H1 (cell line): ENCODE measurements at regions not wholly inside any gene's neighbourhood (a gene's known extent, or its start where the extent isn't known, plus 50 kb on each side); places are given as distances from the start of the nearest gene placed in this dataset.

Experiments
- CTCF ChIA-PET: fragments of 300-600 bp; sonication (Branson Sonifier 250); formaldehyde crosslinking; loops from one replicate; lab custom pipeline; 2021; ENCODE audit not compliant: partially characterized antibody; lab: Charles Lee
- POLR2A ChIA-PET: fragments of 300-600 bp; sonication (Branson Sonifier 250); formaldehyde crosslinking; loops from one replicate; lab custom pipeline; 2021; ENCODE audit warnings: inconsistent platforms; ENCODE audit not compliant: partially characterized antibody; lab: Charles Lee
- DNase-seq, 2 experiments: peaks; one replicate each; pipeline versions ENCODE4 v3.0.0 to v3.0.0-alpha.2; 2010 to 2022; ENCODE audit warnings: low spot score in 2 of 2, low read depth in 1 of 2, mixed read lengths in 1 of 2
- FAIRE-seq: peaks from 2 replicates; lab custom pipeline; 2011; peaks lifted over from hg19 to GRCh38; lab: Jason Lieb, UNC
- H2AFZ ChIP-seq: 2 replicates; pipeline ENCODE4 v1.8.1; 2012; ENCODE audit warnings: low read length, inconsistent platforms
- H2AK5ac ChIP-seq: 2 replicates; pipeline ENCODE4 v1.6.1; 2013; ENCODE audit warnings: low read depth, low read length
- H2BK120ac ChIP-seq: replicated peaks from 2 replicates; pipeline ENCODE3; 2013; ENCODE audit warnings: low read depth, low read length, inconsistent platforms
- H2BK12ac ChIP-seq: 2 replicates; pipeline ENCODE4 v1.6.1; 2013; ENCODE audit warnings: low read depth, low read length
- H2BK15ac ChIP-seq: 2 replicates; pipeline ENCODE4 v1.6.1; 2013; ENCODE audit warnings: low read length
- H2BK20ac ChIP-seq: 2 replicates; pipeline ENCODE4 v1.6.1; 2013; ENCODE audit warnings: low read length
- H2BK5ac ChIP-seq: 2 replicates; pipeline ENCODE4 v1.6.1; 2013; ENCODE audit warnings: low read depth, low read length
- H3K14ac ChIP-seq: 2 replicates; pipeline ENCODE4 v1.6.1; 2013; ENCODE audit warnings: inconsistent platforms; ENCODE audit not compliant: insufficient read length
- H3K18ac ChIP-seq: 2 replicates; pipeline ENCODE4 v1.6.1; 2013; ENCODE audit warnings: low read length; ENCODE audit errors: extremely low read depth
- H3K23ac ChIP-seq: 2 replicates; pipeline ENCODE4 v1.6.1; 2013; ENCODE audit warnings: inconsistent platforms; ENCODE audit not compliant: insufficient read length
- H3K23me2 ChIP-seq: 2 replicates; pipeline ENCODE4 v1.6.1; 2013; ENCODE audit warnings: low read depth, low read length
- H3K27ac ChIP-seq: 2 replicates; pipeline ENCODE4 v1.6.1; 2011; ENCODE audit warnings: low read depth, low read length, inconsistent platforms
- H3K27me3 ChIP-seq, 4 experiments: replicated peaks in 1 of 4; 1 replicate in 1 of 4; 2 replicates in 3 of 4; pipeline versions ENCODE4 v1.6.1 to v1.8.1; 2011 to 2013; ENCODE audit warnings: low read length in 3 of 4, mild to moderate bottlenecking in 3 of 4, inconsistent platforms in 2 of 4, mixed read lengths in 2 of 4, moderate library complexity in 1 of 4; ENCODE audit not compliant: control insufficient read depth in 3 of 4, insufficient read depth in 3 of 4; ENCODE audit errors: extremely low read depth in 1 of 4
- H3K36me3 ChIP-seq, 4 experiments: 2 replicates each; pipeline versions ENCODE4 v1.6.1 to v1.8.1; 2011 to 2013; ENCODE audit warnings: mild to moderate bottlenecking in 4 of 4, low read length in 3 of 4, moderate library complexity in 2 of 4, control low read depth in 1 of 4, inconsistent platforms in 1 of 4; ENCODE audit not compliant: insufficient read depth in 4 of 4, control insufficient read depth in 2 of 4
- H3K4ac ChIP-seq: replicated peaks from 2 replicates; pipeline ENCODE3; 2013; ENCODE audit warnings: low read length, low read depth, mixed read lengths, inconsistent platforms; ENCODE audit not compliant: insufficient read length
- H3K4me1 ChIP-seq, 4 experiments: replicated peaks in 1 of 4; 1 replicate in 1 of 4; 2 replicates in 3 of 4; pipeline versions ENCODE4 v1.6.1 to v1.8.1; 2011 to 2013; ENCODE audit warnings: low read length in 3 of 4, inconsistent platforms in 2 of 4, mixed read lengths in 1 of 4; ENCODE audit not compliant: insufficient read depth in 4 of 4, control insufficient read depth in 3 of 4
- H3K4me2 ChIP-seq, 2 experiments: 2 replicates each; pipeline versions ENCODE4 v1.6.1 to v1.8.1; 2011 to 2013; ENCODE audit warnings: low read depth in 2 of 2, low read length in 2 of 2, control low read depth in 1 of 2, inconsistent platforms in 1 of 2, mild to moderate bottlenecking in 1 of 2; ENCODE audit not compliant: insufficient read depth in 1 of 2
- H3K4me3 ChIP-seq, 4 experiments: fragments of 200-600, 300-600 bp in 1 of 4; sonication (generic), shearing (Covaris generic), sonication (Bioruptor Twin) in 1 of 4; 2 replicates each; pipeline versions ENCODE4 v1.5.1 to v1.8.1; 2011 to 2016; ENCODE audit warnings: low read length in 4 of 4, low read depth in 3 of 4, control low read depth in 2 of 4, inconsistent platforms in 2 of 4, mild to moderate bottlenecking in 2 of 4, mixed read lengths in 1 of 4, moderate library complexity in 1 of 4; ENCODE audit not compliant: insufficient read depth in 2 of 4; ENCODE audit errors: extremely low read depth in 1 of 4
- H3K56ac ChIP-seq: replicated peaks from 2 replicates; pipeline ENCODE3; 2013; ENCODE audit warnings: low read depth, mild to moderate bottlenecking, mixed read lengths, low read length, inconsistent platforms; ENCODE audit not compliant: insufficient read length
- H3K79me1 ChIP-seq: 2 replicates; pipeline ENCODE4 v1.6.1; 2013; ENCODE audit warnings: low read depth, low read length, control low read depth
- H3K79me2 ChIP-seq, 2 experiments: 2 replicates each; pipeline versions ENCODE4 v1.6.1 to v1.8.1; 2012 to 2013; ENCODE audit warnings: low read length in 2 of 2, mild to moderate bottlenecking in 2 of 2, inconsistent platforms in 1 of 2; ENCODE audit not compliant: insufficient read depth in 2 of 2, control insufficient read depth in 1 of 2
- H3K9ac ChIP-seq, 4 experiments: replicated peaks in 1 of 4; 1 replicate in 1 of 4; 2 replicates in 3 of 4; pipeline versions ENCODE4 v1.6.1 to v1.8.1; 2011 to 2013; ENCODE audit warnings: low read depth in 3 of 4, low read length in 3 of 4, control low read depth in 2 of 4, mild to moderate bottlenecking in 2 of 4, moderate library complexity in 2 of 4, inconsistent platforms in 1 of 4; ENCODE audit errors: extremely low read depth in 1 of 4
- H3K9me3 ChIP-seq, 2 experiments: 2 replicates each; pipeline versions ENCODE4 v1.6.1 to v1.8.1; 2012 to 2013; ENCODE audit warnings: mild to moderate bottlenecking in 2 of 2, moderate library complexity in 2 of 2, control low read depth in 1 of 2, inconsistent platforms in 1 of 2, low read depth in 1 of 2, low read length in 1 of 2, mixed read lengths in 1 of 2; ENCODE audit not compliant: insufficient read depth in 2 of 2
- H4K20me1 ChIP-seq, 2 experiments: replicated peaks in 1 of 2; 2 replicates each; pipeline versions ENCODE3 to v1.8.1; 2011 to 2013; ENCODE audit warnings: inconsistent platforms in 2 of 2, low read length in 2 of 2, mild to moderate bottlenecking in 1 of 2; ENCODE audit not compliant: insufficient read depth in 2 of 2, control insufficient read depth in 1 of 2
- H4K5ac ChIP-seq: 2 replicates; pipeline ENCODE4 v1.6.1; 2013; ENCODE audit warnings: low read length, low read depth, mixed read lengths, inconsistent platforms; ENCODE audit not compliant: insufficient read length
- H4K8ac ChIP-seq: 2 replicates; pipeline ENCODE4 v1.8.0; 2013; ENCODE audit warnings: mild to moderate bottlenecking, moderate library complexity, low read length, inconsistent platforms; ENCODE audit not compliant: insufficient read depth; ENCODE audit errors: extremely low read depth
- H4K91ac ChIP-seq: replicated peaks from 2 replicates; pipeline ENCODE3; 2013; ENCODE audit warnings: low read length, mixed read lengths, inconsistent platforms; ENCODE audit not compliant: insufficient read length
- CBX8 ChIP-seq: fragments of 300-800, 300-1000 bp; sonication (generic); IDR thresholded peaks from 2 replicates; pipeline ENCODE4 v1.7.1; 2016; ENCODE audit warnings: low read depth, low read length, borderline replicate concordance
- GABPA ChIP-seq: IDR thresholded peaks from 2 replicates; pipeline ENCODE4 v1.6.1; 2011; ENCODE audit warnings: mild to moderate bottlenecking, low read length, moderate library complexity, borderline replicate concordance; ENCODE audit not compliant: insufficient read depth
- HDAC2 ChIP-seq, 2 experiments: fragments of 300-600 bp in 1 of 2; sonication (generic) in 1 of 2; IDR thresholded peaks; 2 replicates each; pipeline ENCODE4 v1.6.1; 2011 to 2012; ENCODE audit warnings: low read depth in 2 of 2, low read length in 2 of 2, mild to moderate bottlenecking in 2 of 2, moderate library complexity in 2 of 2, borderline replicate concordance in 1 of 2, inconsistent platforms in 1 of 2
- KDM4A ChIP-seq: IDR thresholded peaks from one replicate; pipeline ENCODE4 v1.7.1; 2012; ENCODE audit warnings: low read depth, mild to moderate bottlenecking, moderate library complexity, low read length, inconsistent platforms; ENCODE audit not compliant: severe bottlenecking
- KDM5A ChIP-seq: fragments of 200-600 bp; IDR thresholded peaks from 2 replicates; pipeline ENCODE4 v1.7.1; 2012; ENCODE audit warnings: mild to moderate bottlenecking, low read length, inconsistent platforms, mixed read lengths
- RXRA ChIP-seq: IDR thresholded peaks from 2 replicates; pipeline ENCODE4 v1.6.1; 2011; ENCODE audit warnings: low read depth, mild to moderate bottlenecking, low read length, moderate library complexity; ENCODE audit not compliant: insufficient read depth
- SAP30 ChIP-seq: fragments of 300-600 bp; sonication (generic); IDR thresholded peaks from 2 replicates; pipeline ENCODE4 v1.7.1; 2012; ENCODE audit warnings: low read length, moderate library complexity, mild to moderate bottlenecking, inconsistent platforms; ENCODE audit not compliant: insufficient read depth, insufficient replicate concordance
- SRF ChIP-seq: IDR thresholded peaks from 2 replicates; pipeline ENCODE4 v1.6.1; 2011; ENCODE audit warnings: mild to moderate bottlenecking, low read depth, low read length, moderate library complexity
- TBP ChIP-seq: IDR thresholded peaks from 2 replicates; pipeline ENCODE4 v1.6.1; 2011; ENCODE audit warnings: low read depth, low read length, improper control_type of control experiment
- WGBS, 2 experiments: shearing (Covaris generic) in 1 of 2; methylation state at CpG; one replicate each; pipeline versions ENCODE4 v1.1.6 to v1.1.7; 2013 to 2015; ENCODE audit warnings: low lambda C conversion rate in 2 of 2, mixed read lengths in 2 of 2, inconsistent platforms in 1 of 2, low coverage in 1 of 2, missing lambda C conversion rate in 1 of 2; ENCODE audit not compliant: insufficient replicate concordance in 2 of 2, insufficient coverage in 1 of 2, insufficient read length in 1 of 2; ENCODE audit errors: extremely low coverage in 1 of 2, missing lambda C conversion rate in 1 of 2; 5-methylcytosine and 5-hydroxymethylcytosine counted together
- TF ChIP-seq, protein P1 (sequence below): IDR thresholded peaks from 2 replicates; pipeline ENCODE4 v1.6.1; 2011; ENCODE audit warnings: low read length, improper control_type of control experiment
- TF ChIP-seq, protein P2 (sequence below): IDR thresholded peaks from 2 replicates; pipeline ENCODE4 v1.6.1; 2012; ENCODE audit warnings: inconsistent platforms

DNA sequence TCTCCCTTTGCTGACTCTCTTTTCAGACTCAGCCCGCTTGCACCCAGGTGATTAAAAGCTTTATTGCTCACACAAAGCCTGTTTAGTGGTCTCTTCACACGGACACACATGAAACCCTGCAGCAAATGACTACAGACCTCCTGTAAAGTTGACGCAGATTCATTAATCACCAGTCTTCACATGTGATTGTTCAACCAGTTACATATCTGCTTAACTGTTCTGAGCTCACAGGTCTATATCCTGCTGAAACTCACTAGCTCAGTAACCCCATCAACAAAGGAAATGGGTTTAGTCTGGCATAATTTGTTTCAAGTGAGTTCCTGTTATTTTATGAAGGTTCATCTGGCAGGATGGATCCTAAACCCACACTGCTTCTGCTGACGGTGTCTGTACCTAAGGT lies 68.4 kb upstream of the GJA8 start:
- ChIA-PET POLR2A (interaction anchor here (0.9 to 2.2 kb wide), 5 partner anchors 12 to 500 kb away, joined by 3 to 5 read pairs (median 4); no protein-coding TSS in a partner anchor), CTCF (interaction anchor here (1.0 to 3.5 kb wide), 3 partner anchors 11 to 341 kb away, joined by 3 to 15 read pairs (median 3); no protein-coding TSS in a partner anchor)
- Histone ChIP-seq H2BK20ac (peak overlapping the region; percentile 15; the same call in 1 of the 2 replicates), H2AK5ac (no peak overlapping the region), H4K5ac (no peak overlapping the region), H3K4me2 (peak overlapping the region; percentile 31 to 53; a peak in 2 of 4 replicates), H3K79me1 (no peaks in the 10 kb centered on the region), H2BK5ac (peak overlapping the region; percentile 55; the same call in 1 of the 2 replicates), H3K9me3 (no peaks in the 10 kb centered on the region), H3K27ac (no peak overlapping the region), H2AFZ (no peak overlapping the region), H3K18ac (peak overlapping the region; percentile 42; the same call in 1 of the 2 replicates), H4K20me1 (no peaks in the 10 kb centered on the region), H3K4ac (no peak overlapping the region), H2BK15ac (no peak overlapping the region), H3K36me3 (no peaks in the 10 kb centered on the region), H3K23me2 (no peaks in the 10 kb centered on the region; the same call in 1 of the 2 replicates), H2BK12ac (no peak overlapping the region), H3K9ac (no peak overlapping the region), H3K4me3 (no peak overlapping the region), H3K23ac (no peak overlapping the region), H3K27me3 (peaks cover 0 to 2% (median 0%) of the 10 kb centered on the region in 4 experiments; a peak in 1 of 7 replicates), H3K56ac (no peak overlapping the region), H4K91ac (peak overlapping the region; percentile 26), H4K8ac (no peak overlapping the region), H3K79me2 (no peaks in the 10 kb centered on the region), H3K4me1 (peaks cover 12 to 41% (median 30%) of the 10 kb centered on the region in 4 experiments), H3K14ac (no peak overlapping the region), H2BK120ac (peak overlapping the region; percentile 59)
- WGBS, 2 experiments = 48% methylated on average over 4 of the region's 4 CpGs; no CpG with 5 or more reads in 1 of the 2 experiments
- DNase-seq (no peak), FAIRE-seq (no peak)
- no peak for TF ChIP-seq GABPA
- no peak for TF ChIP-seq KDM5A
- no peak for TF ChIP-seq RXRA
- no peak for TF ChIP-seq CBX8
- TF ChIP-seq TBP = no peak
- TF ChIP-seq HDAC2 (IDR thresholded peaks at IDR 0.05; ENCODE audit: borderline replicate concordance in 1 of 2, low read depth in 2 of 2, low read length in 2 of 2) = no peak
- no peak for TF ChIP-seq SRF
- no peak for TF ChIP-seq KDM4A
- TF ChIP-seq, protein P1, sequence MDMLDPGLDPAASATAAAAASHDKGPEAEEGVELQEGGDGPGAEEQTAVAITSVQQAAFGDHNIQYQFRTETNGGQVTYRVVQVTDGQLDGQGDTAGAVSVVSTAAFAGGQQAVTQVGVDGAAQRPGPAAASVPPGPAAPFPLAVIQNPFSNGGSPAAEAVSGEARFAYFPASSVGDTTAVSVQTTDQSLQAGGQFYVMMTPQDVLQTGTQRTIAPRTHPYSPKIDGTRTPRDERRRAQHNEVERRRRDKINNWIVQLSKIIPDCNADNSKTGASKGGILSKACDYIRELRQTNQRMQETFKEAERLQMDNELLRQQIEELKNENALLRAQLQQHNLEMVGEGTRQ = no peak
- TF ChIP-seq, protein P2, sequence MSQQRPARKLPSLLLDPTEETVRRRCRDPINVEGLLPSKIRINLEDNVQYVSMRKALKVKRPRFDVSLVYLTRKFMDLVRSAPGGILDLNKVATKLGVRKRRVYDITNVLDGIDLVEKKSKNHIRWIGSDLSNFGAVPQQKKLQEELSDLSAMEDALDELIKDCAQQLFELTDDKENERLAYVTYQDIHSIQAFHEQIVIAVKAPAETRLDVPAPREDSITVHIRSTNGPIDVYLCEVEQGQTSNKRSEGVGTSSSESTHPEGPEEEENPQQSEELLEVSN = no peak
- TF ChIP-seq SAP30 = no peak
